K562 (cell line): ENCODE measurements at regions not wholly inside any gene's neighbourhood (a gene's known extent, or its start where the extent isn't known, plus 50 kb on each side); places are given as distances from the start of the nearest gene placed in this dataset.

Experiments used
- ARID1B ChIP-seq: fragments of 450-650 bp; IDR thresholded peaks from 2 replicates; pipeline ENCODE4 v1.6.1; 2016; ENCODE audit warnings: antibody characterized with exemption, mild to moderate bottlenecking, inconsistent platforms
- BRD9 ChIP-seq: fragments of 450-650 bp; IDR thresholded peaks from 2 replicates; pipeline ENCODE4 v1.6.1; 2018; ENCODE audit warnings: low read depth; ENCODE audit not compliant: partially characterized antibody
- GABPB2 ChIP-seq: fragments of 250-450 bp; sonication (Bioruptor Pico); conservative IDR thresholded peaks from 2 replicates; pipeline ENCODE4 v1.5.1; 2021; ENCODE audit warnings: mild to moderate bottlenecking
- KDM5B ChIP-seq: fragments of 200-600 bp; sonication (generic); IDR thresholded peaks from 2 replicates; pipeline ENCODE4 v1.6.1; 2012; ENCODE audit warnings: low read depth, mild to moderate bottlenecking, moderate library complexity, low read length, control low read depth, inconsistent platforms; ENCODE audit not compliant: insufficient replicate concordance
- MAFG ChIP-seq: fragments of 450-650 bp; conservative IDR thresholded peaks from 2 replicates; pipeline ENCODE4 v1.6.1; 2016; ENCODE audit warnings: missing genetic modification characterization, missing compliant biosample characterization
- NCOR1 ChIP-seq: fragments of 450-650 bp; IDR thresholded peaks from 2 replicates; pipeline ENCODE4 v1.6.1; 2016; ENCODE audit warnings: mild to moderate bottlenecking, moderate library complexity
- PHB ChIP-seq: fragments of 250-450 bp; sonication (Bioruptor Pico); IDR thresholded peaks from 2 replicates; pipeline ENCODE4 v1.5.0; 2021
- UBTF ChIP-seq, 2 experiments: IDR thresholded peaks; 2 replicates each; pipeline ENCODE4 v1.6.1; 2012; ENCODE audit warnings: improper control_type of control experiment in 2 of 2, low read depth in 2 of 2, low read length in 2 of 2, borderline replicate concordance in 1 of 2
- ZNF551 ChIP-seq: fragments of 250-450 bp; sonication (Bioruptor Pico); IDR thresholded peaks from 2 replicates; pipeline ENCODE4 v1.5.0; 2021; ENCODE audit warnings: mild to moderate bottlenecking, moderate library complexity
- TF ChIP-seq, protein P1 (sequence below): fragments of 200-600 bp; sonication (generic); IDR thresholded peaks from one replicate; pipeline ENCODE4 v1.6.1; 2012; ENCODE audit warnings: mild to moderate bottlenecking, low read depth, low read length, inconsistent platforms
- TF ChIP-seq, protein P2 (sequence below): fragments of 250-450 bp; sonication (Bioruptor Pico); IDR thresholded peaks from 2 replicates; pipeline ENCODE4 v1.8.0; 2022; ENCODE audit warnings: moderate library complexity, mild to moderate bottlenecking, inconsistent platforms

DNA sequence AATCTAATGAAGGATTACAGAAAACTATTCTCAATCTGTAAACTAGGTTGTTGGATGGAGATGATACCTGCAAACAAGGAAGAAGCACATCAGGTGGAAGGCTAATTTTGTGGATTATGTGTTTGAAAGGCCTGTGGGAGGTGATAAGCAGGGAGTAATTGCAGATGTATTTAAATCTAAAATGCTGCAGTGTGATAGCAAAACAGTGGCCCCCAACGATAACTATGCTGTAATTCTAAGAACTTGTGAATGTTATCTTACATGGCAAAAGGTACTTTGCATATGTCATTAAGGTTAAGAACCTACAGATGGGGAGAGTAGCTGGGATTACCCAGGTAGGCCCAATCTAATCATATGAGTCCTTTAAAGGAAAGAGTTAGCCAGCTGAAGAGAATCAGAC lies 164.5 kb upstream of the AHR start (continued):
- TF ChIP-seq, protein P1, sequence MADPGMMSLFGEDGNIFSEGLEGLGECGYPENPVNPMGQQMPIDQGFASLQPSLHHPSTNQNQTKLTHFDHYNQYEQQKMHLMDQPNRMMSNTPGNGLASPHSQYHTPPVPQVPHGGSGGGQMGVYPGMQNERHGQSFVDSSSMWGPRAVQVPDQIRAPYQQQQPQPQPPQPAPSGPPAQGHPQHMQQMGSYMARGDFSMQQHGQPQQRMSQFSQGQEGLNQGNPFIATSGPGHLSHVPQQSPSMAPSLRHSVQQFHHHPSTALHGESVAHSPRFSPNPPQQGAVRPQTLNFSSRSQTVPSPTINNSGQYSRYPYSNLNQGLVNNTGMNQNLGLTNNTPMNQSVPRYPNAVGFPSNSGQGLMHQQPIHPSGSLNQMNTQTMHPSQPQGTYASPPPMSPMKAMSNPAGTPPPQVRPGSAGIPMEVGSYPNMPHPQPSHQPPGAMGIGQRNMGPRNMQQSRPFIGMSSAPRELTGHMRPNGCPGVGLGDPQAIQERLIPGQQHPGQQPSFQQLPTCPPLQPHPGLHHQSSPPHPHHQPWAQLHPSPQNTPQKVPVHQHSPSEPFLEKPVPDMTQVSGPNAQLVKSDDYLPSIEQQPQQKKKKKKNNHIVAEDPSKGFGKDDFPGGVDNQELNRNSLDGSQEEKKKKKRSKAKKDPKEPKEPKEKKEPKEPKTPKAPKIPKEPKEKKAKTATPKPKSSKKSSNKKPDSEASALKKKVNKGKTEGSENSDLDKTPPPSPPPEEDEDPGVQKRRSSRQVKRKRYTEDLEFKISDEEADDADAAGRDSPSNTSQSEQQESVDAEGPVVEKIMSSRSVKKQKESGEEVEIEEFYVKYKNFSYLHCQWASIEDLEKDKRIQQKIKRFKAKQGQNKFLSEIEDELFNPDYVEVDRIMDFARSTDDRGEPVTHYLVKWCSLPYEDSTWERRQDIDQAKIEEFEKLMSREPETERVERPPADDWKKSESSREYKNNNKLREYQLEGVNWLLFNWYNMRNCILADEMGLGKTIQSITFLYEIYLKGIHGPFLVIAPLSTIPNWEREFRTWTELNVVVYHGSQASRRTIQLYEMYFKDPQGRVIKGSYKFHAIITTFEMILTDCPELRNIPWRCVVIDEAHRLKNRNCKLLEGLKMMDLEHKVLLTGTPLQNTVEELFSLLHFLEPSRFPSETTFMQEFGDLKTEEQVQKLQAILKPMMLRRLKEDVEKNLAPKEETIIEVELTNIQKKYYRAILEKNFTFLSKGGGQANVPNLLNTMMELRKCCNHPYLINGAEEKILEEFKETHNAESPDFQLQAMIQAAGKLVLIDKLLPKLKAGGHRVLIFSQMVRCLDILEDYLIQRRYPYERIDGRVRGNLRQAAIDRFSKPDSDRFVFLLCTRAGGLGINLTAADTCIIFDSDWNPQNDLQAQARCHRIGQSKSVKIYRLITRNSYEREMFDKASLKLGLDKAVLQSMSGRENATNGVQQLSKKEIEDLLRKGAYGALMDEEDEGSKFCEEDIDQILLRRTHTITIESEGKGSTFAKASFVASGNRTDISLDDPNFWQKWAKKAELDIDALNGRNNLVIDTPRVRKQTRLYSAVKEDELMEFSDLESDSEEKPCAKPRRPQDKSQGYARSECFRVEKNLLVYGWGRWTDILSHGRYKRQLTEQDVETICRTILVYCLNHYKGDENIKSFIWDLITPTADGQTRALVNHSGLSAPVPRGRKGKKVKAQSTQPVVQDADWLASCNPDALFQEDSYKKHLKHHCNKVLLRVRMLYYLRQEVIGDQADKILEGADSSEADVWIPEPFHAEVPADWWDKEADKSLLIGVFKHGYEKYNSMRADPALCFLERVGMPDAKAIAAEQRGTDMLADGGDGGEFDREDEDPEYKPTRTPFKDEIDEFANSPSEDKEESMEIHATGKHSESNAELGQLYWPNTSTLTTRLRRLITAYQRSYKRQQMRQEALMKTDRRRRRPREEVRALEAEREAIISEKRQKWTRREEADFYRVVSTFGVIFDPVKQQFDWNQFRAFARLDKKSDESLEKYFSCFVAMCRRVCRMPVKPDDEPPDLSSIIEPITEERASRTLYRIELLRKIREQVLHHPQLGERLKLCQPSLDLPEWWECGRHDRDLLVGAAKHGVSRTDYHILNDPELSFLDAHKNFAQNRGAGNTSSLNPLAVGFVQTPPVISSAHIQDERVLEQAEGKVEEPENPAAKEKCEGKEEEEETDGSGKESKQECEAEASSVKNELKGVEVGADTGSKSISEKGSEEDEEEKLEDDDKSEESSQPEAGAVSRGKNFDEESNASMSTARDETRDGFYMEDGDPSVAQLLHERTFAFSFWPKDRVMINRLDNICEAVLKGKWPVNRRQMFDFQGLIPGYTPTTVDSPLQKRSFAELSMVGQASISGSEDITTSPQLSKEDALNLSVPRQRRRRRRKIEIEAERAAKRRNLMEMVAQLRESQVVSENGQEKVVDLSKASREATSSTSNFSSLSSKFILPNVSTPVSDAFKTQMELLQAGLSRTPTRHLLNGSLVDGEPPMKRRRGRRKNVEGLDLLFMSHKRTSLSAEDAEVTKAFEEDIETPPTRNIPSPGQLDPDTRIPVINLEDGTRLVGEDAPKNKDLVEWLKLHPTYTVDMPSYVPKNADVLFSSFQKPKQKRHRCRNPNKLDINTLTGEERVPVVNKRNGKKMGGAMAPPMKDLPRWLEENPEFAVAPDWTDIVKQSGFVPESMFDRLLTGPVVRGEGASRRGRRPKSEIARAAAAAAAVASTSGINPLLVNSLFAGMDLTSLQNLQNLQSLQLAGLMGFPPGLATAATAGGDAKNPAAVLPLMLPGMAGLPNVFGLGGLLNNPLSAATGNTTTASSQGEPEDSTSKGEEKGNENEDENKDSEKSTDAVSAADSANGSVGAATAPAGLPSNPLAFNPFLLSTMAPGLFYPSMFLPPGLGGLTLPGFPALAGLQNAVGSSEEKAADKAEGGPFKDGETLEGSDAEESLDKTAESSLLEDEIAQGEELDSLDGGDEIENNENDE: no peak
- no peak for TF ChIP-seq PHB (CRISPR knock-in tag)
- no peak for TF ChIP-seq UBTF (IDR thresholded peaks at IDR 0.05; ENCODE audit: borderline replicate concordance in 1 of 2, low read depth in 2 of 2, low read length in 2 of 2)
- TF ChIP-seq MAFG (tag): no peak
- peak; percentile 75 for TF ChIP-seq NCOR1
- TF ChIP-seq, protein P2, sequence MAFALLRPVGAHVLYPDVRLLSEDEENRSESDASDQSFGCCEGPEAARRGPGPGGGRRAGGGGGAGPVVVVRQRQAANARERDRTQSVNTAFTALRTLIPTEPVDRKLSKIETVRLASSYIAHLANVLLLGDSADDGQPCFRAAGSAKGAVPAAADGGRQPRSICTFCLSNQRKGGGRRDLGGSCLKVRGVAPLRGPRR: no peak
- TF ChIP-seq KDM5B: no peak
- no peak for TF ChIP-seq ZNF551
- TF ChIP-seq ARID1B: peak; percentile 81
- no peak for TF ChIP-seq GABPB2 (CRISPR knock-in tag)
- no peak for TF ChIP-seq BRD9
